ENCODE measurements at regions not wholly inside any gene's neighbourhood (a gene's known extent, or its start where the extent isn't known, plus 50 kb on each side); places are given as distances from the start of the nearest gene placed in this dataset.
"Not testable (repeated sequence)": the region's sequence is repeated elsewhere in the genome, so short reads cannot be mapped to it uniquely, and the experiment has no call there.

DNA sequence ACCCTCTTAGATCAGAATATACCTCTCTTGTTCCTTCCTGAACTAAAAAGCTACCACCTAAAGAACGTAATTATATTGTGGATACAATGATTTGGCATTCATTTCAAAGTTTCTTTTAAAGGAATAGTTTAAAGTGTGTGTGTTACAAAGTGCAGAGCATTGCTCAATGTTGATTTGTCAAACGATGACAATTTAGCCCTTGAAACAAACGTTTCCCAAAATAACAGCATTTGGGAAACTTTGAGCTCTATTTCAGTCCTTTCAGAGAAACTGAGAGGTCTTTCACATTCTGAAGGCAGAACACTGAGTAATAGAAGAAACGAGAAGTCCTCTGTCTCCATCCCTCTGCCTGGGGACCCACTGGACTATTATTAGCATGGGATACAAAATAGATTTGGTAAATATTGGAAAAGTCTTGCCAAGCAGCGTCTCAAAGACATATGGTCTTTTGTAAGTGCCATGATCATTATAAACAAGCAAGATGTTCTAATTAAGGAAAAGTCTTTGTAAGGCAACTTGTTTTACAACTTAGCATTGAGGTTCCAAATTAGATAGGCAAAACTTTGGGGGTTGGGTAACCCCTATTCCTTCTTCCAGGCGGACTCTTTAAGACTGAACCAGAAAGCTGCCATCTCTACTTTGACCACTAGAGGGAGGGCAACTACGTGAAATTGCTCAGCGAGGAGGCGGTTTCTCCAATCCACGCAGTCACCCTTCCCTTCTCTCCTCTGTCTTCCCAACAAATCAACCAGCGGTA lies 208.8 kb downstream of the RNF144B start:
- DNase-seq: peak; percentile 50 to 69

- DNase-seq: no peak
Observed at GRCh38 chr6:18596531-18596835, 209.3 kb downstream of the RNF144B start.

- DNase-seq: no peak
Observed at GRCh38 chr6:18598551-18599264, 211.6 kb downstream of the RNF144B start.

- DNase-seq: no peak
Observed at GRCh38 chr6:18600255-18600654, 213.1 kb downstream of the RNF144B start.

- peak; percentile 38 to 76 for DNase-seq
Observed at GRCh38 chr6:18601516-18602020, 214.4 kb downstream of the RNF144B start.

DNA sequence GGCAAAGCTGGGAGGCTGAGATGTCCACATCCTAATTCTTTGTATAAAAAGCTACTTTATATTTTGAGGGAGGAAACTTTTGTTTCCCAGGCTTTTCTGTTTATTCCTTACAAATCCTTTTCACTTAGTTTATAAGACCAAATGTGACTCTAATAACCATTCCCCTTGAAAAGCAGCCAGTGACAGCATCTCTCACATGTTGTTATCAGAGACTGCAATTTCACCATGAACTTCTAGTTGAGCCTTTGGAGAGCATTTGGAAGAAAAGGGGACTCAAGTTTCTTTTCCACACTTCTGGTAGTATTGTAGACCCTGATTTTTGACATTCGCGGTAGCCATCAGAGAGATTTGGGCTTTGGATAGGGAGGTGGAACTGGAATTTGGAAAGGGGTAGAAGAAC lies 215.8 kb downstream of the RNF144B start:
- DNase-seq: no peak

DNA sequence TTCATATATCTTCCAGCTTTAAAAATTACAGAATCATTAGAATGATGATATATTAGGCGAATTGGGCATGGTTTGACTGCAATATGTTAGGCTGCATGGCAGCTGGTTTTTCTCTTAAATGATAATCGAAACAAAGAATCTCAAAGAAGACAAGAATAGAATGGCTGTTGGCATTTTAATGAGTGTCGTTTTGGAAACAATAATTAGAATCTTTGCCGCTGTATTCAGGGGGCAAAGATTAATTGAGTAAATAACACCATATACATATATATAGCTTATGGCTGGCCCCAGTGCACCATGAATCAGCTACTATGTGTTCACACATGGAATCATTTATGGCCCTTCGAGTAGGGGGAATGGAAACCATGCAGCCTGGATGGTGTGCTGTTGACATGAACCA lies 216.2 kb downstream of the RNF144B start:
- no peak for DNase-seq

DNA sequence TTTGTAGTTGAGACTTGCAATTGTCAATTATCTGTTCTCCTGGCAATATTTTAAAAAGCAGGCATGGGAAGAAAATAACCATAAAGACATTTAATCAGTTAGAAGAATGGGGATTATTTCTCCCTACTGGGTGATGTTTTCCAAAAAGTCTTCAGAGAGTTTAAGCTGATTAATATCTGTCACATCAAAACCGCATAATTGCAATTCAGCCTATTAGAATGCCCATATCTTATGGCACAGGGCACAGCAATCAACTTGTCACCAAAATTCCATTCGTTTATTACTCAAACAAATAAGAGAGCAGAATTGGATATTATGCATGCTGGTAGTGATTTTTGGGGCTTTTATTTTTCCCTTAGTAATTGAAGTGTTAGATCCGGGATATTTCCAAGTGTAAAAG lies 218.7 kb downstream of the RNF144B start:
- no peak for DNase-seq

- no peak for DNase-seq
Observed at GRCh38 chr6:18609715-18610114, 222.6 kb downstream of the RNF144B start.

GRCh38 chr6:18613319-18613925 lies 226.3 kb downstream of the RNF144B start:
- no peak for DNase-seq

GRCh38 chr6:18629571-18629970 lies 242.4 kb downstream of the RNF144B start:
- DNase-seq: no peak

- DNase-seq: no peak
Observed at GRCh38 chr6:18632670-18633410, 245.7 kb downstream of the RNF144B start.

DNA sequence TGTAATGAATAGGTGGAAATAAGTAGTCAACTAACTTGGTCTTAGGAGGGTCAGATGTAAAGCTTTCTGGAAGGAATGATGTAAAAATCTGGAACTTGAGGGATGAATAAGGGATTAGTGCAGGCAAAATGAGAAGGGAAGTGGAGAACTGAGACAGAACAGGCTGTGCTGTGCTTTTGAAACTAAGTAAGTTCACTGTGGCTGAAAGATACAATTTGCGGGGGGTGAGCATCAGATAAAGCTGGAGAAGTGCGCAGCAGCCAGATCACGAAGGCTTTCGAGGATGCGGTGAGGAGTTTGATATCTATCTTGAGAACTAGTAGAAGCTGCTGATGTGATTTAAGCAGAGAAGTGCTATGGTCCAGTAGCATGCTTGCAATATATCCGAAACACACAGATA lies 247.8 kb downstream of the RNF144B start:
- DNase-seq: no peak

GRCh38 chr6:18640134-18640533 lies 253.0 kb downstream of the RNF144B start:
- no peak for DNase-seq

DNA sequence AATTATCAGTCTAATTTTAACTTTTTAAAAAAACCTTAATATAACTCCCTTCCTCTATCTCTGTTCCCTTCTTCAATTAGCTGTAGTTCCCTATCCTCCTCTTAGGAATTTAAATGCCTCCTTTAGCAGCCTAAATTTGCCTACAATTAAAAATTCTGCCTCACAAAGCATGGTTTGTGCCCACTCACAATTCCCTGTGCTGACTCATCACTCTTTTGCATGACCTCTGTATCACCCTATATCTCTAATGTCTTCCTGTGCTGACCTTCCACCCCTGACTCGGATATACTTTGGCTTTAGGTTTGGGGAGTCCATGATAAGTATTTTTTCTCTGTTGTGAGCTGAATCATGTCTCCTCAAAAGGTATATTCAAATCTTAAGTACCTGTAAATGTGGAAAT lies 253.6 kb downstream of the RNF144B start:
- no peak for DNase-seq

DNA sequence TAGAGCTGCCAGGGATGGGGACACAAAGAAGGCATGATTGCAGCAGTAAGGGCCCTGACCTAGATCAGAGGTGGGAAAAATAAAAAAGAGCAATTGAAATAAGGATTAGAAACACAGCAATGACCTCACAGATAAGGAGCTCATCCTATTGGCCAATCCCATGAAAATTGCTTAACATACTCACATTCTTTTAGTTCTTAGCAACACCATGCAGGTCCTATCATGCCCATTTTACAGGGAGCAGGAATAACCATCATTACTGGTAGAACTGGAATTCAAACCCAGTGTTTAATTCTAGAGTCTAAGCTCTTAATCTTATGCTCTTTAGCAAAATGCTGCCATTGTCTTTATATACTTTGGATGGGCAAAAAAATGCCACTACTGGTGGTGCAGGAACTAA lies 267.7 kb downstream of the RNF144B start:
- no peak for DNase-seq

GRCh38 chr6:18656506-18656905 lies 269.4 kb downstream of the RNF144B start:
- DNase-seq: no peak

DNA sequence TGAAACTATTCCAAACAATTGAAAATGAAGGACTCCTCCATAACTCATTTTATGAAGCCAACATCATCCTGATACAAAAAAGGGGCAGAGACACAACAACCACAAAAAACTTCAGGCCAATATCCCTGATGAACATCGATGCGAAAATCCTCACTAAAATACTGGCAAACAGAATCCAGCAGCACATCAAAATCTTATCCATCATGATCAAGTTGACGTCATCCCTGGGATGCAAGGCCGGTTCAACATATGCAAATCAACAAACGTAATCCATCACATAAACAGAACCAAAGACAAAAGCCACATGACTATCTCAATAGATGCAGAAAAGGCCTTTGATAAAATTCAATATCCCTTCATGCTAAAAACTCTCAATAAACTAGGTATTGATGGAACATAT lies 272.8 kb downstream of the RNF144B start:
- not testable (repeated sequence) for DNase-seq

- DNase-seq: peak; percentile 78 to 96
Observed at GRCh38 chr6:18663011-18663410, 275.9 kb downstream of the RNF144B start.

DNA sequence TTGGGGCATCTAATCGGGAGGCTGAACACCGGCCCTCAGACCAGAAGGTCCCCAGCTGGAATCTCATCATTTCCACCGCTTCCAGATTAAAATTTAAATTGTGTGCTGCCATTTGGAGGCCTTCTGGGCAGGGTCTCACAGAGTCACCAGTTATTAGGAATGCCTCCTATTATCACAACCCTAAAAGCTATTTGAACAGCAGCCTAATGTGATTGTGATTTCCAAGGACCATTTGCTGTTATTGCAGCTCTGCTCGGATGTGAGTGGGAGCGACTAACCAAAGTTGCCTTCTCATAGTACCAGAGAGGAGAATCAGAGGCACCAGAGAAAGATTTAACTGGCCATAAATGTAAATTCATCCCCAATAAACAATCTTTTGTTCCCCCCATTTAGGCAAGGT lies 277.3 kb downstream of the RNF144B start:
- DNase-seq: no peak

- DNase-seq: no peak
Observed at GRCh38 chr6:18667612-18668011, 280.5 kb downstream of the RNF144B start.

DNA sequence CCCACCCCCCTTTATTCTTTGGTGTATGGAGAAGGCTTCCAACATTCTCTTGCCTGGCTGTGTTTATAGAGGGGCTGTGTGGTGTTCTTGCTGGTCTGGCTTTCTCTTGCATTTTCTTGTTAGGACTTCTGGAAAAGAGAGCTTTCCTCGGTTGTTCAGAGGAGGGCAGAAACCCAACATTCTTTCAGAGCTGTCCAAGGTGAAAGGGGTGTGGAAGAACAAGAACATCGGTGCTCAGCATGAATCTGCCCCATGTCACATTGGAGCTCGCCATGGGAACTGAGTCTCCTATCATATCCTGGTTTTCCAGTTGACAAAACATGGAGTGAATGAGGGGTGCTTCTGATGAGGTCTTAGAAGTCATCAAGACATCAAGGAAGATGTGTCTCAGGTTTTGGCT lies 281.8 kb downstream of the RNF144B start:
- no peak for DNase-seq

- DNase-seq: no peak
Observed at GRCh38 chr6:18672852-18673251, 285.7 kb downstream of the RNF144B start.

Data from NCI-H2081 (cell line).